ENCODE measurements at regions not wholly inside any gene's neighbourhood (a gene's known extent, or its start where the extent isn't known, plus 50 kb on each side); places are given as distances from the start of the nearest gene placed in this dataset.
"Not testable (repeated sequence)": the region's sequence is repeated elsewhere in the genome, so short reads cannot be mapped to it uniquely, and the experiment has no call there.

DNA sequence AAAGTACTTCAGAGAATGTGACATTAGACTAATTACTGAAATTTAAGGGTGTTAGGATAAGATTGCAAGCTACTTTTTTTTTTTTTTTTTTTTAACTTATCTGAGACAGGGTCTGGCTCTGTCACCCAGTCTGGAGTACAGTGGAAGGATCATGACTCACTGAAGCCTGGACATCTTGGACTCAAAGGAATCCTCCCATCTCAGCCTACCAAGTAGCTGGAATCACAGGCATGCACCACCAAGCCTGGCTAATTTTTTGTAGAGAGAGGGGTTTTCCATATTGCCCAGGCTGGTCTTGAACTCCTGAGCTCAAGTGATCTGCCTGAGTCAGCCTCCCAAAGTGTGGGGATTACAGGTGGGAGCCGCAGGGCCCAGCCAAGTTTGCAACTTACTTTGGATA lies 1246.0 kb upstream of the ZEB2 start:
- no peak for DNase-seq
- intact Hi-C loops (cut with DNase I), result no loop called here

DNA sequence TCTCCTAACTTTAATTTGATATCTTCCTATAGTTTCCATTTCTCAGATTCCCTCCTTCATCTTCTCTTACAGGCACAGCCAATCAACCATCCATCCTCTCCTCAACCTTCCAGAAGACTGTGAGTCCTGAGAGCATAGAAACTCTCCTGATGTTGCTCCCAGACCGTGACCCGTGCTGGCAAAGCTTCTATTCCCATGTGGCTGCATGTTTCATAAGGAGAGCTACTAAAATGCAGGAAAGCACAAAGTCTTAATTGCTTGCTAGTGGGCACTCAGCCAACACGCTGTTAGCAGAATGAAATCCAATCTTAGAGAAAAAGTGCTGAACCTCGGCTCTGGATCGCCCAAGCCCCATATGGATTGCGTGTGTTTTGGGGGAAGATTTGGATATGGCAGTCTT lies 1244.7 kb upstream of the ZEB2 start:
- DNase-seq, result peak in 3 of 42 donors; percentile 21 to 48 (median 41)
- intact Hi-C loops (cut with DNase I), result no loop called here

DNA sequence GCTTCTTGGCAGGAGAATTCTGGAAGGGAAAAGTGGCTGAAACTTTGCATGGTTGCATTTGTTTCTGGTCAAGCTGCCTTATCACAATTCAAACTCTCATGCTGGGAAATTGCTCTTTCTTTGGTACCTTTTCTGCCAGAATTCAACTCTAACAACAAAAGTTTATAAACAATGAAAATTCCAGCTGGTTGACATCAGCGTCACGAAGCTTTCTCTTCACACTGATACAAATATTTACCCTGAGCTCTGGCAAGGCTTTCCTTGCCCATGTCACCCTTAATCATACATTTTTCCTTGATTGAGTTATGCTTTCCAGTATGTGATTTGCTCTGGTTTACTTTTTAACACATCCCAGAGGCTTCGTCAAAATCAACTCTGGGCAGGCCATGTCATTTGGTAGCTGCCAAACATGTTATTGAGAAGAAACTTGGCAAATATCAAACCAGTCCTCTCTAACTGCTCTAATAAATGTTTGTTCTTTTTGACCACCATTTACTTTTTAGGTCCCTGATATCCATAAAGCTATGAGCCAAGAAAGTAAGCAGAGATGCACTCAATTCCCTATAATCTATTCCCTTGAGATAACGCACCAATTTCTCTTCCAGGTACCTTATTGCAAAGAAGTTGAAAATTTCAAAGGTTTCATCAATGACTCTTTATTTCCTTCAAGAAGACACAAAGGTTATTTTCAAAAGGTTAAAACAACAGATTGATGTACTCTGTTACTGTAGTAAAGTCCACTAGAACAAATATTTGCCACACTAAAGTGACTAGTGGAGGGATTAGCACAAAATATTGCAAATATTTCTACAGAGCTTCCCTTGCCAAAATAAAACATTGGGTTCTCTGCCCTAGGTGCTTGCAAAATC lies 1241.1 kb upstream of the ZEB2 start:
- DNase-seq, result no peak
- intact Hi-C loops (cut with DNase I), result no loop called here

DNA sequence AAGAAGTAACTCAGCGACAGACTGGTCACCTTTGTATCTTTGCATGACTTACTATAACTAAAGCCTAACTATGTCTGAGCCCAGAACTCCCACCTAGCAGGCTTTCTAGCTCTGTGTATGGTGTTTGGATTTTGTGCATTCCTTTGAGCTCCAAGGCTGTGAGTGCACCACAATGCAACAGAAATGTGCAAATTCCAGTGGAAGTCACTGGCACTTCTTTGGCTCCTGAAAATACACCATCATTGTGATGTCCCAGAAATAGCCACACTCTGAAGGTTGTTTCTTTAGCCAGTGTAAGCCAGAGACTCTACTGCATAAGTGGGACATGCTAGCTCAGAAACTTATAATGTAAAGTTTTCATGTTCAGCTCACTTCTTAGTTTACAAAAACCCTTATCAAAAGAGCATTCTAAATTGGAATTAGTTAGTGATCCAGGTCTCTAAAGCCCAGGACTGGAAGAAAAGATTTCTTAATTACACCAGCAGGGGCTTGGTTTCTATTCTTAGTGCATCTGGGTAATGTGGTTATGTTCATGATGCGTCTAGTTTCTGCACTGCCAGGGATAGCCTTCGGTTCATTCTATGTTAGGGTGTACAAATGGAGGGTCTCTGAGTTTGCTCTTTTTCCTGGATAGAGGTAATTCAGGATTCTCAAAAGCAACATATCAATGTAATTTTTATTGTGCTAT lies 1239.5 kb upstream of the ZEB2 start:
- no peak for DNase-seq
- intact Hi-C loops (cut with DNase I), result no loop called here

DNA sequence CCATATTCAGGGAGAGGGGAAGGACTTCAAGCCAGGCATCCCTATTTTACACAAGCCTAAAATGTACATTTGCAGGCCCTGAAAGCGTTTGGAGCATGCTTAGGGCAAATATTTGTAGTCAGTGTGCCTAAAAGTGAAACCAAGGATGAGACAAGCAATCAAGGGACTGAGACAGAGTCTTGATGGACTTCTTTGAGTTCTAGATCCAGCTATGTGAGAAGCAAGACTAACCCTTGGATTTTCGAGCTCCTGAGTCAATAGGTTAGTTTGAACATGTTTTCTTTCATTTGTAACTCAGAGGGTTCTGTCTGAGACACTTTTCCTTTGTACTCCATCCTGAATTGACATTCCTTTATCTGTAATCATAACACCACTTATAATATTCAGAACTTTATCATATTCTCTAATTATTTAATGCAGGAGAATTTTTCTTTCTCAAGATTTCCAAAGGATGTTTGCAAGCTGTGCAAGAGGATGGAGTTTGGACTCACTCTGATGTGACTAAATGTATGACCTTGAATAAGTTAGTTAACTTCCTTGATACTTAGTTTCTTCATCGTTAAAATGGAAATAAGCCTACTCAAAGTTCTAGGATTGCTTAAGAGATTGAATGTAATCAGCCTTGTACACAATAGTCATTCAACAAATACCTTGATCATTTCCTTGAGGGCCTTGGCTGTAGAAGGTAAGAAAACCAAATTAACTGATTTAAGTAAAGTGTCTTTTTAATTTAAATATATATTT lies 1237.8 kb upstream of the ZEB2 start:
- intact Hi-C loops (cut with DNase I), result no loop called here
- DNase-seq, result no peak

DNA sequence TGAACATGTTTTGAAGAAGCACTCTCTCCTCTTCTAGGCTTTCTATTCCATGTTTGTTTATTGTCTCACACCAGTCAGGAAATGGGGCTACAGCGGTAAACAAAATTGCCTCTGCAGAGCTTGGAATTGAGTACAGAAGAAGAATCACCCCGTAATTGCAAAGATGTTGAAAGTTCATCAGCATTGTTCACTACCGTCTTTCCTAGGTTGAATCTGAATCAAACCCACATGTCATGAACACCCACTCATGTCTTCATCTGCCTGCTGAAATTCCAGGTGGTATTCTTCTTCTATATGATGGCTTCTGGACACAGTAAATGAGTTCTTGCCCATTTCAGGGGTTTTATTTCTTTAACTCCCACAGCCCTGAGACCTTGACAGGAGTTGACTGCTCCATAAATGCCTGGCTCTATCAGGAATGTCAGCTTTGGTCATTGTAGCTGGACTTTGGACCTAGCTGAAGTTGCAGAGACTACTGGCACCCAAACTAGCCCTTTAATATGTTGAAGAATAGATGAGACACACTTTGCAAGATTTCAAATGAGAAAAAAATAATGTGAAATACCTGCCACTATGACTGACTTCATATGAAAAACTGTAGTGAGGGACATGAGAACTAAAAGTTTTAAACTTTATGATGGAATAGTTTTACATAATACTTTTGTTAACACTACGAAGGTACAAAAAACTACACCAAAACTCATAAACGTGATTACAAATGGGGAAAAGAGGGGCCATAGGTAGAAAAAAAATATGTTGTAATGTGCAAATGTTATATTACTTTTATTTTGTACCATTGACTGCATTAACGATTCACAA lies 1235.3 kb upstream of the ZEB2 start:
- no peak for DNase-seq

DNA sequence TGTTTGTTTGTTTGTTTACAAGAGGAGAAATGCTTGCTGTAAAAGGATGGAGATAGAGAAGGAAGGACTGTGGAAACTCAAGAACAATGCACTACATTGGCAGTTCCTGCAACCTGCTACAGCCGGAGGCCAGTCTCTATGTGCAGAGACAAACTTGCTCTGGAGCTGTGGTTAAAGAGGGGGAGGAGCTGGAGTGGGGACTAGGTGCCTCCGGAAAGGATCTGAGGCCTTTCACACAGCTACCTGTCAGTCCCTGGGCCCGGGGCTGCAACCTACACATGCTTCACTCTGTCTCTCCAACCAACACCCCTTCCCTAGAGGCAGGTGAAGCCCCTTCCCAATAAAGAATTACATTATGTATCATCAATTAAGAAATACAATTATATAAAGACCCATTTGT lies 1234.0 kb upstream of the ZEB2 start:
- intact Hi-C loops (cut with DNase I), result no loop called here
- peak in 1 of 42 donors; percentile 5 for DNase-seq

More for the DNA sequence above, 1235.3 kb upstream of the ZEB2 start:
- intact Hi-C loops (cut with DNase I), result no loop called here

DNA sequence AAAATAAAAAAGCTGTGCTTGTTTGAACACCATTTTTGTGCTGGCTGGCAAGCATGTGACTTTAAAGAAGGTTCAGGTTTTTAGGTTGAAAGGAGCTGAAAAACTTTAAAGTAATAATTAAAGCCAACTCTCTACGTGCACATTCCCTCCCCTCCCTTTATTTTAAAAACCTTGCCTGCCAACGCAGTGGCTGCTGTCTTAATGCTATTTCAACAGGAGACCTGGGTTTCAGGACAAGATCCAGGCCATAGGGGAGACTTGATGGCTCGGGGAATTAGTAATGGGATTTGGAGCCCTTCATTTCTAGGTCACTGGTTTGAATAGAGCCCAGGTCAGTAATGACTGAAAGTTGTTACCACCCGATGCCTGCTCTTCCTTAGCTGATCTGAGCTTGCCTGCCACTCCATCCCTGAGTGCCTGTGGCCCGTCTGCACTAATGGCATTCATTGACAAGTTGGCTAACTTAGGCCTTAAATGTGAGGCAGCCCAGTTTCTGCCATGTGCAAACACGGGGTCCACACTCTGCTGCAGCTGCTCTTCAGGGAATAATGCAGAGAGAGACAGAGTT lies 1233.2 kb upstream of the ZEB2 start:
- peak in 4 of 42 donors; percentile 4 to 43 (median 30) for DNase-seq
- intact Hi-C loops (cut with DNase I), result no loop called here

DNA sequence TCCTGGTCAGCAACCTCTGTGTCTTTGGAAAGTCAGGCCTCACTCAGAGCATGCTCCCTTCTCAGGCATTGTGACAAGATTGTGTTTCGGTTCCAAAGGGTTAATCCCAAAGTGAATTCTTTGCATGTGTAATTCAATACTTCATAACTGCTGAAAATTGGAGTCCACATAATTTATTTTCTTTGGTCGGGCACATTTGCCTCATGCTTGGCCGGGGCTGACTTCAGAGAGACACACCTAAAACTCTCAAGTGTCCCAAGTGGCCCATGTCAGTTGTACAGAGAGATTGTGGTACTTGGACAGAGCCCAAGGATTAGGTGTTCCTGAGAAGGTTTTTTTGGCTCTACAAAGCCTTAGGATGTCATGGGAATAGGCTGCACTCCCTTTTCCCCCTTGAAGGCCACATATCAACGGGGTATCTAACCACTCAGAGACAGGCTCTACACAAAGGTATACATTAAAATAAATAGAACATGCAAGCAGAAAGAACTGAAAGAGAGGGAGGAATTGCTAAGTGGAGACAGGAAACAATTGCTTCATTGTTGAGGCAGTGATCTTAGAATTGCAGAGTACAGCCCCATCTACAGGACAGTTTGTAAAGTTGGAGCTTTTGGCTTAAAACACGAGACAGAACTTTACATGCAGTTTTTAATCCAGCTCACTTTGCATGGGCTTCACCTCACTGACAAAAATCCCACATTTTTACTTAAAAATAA lies 1232.3 kb upstream of the ZEB2 start:
- DNase-seq, result peak in 14 of 42 donors; percentile 5 to 76 (median 45)
- intact Hi-C loops (cut with DNase I), result no loop called here

DNA sequence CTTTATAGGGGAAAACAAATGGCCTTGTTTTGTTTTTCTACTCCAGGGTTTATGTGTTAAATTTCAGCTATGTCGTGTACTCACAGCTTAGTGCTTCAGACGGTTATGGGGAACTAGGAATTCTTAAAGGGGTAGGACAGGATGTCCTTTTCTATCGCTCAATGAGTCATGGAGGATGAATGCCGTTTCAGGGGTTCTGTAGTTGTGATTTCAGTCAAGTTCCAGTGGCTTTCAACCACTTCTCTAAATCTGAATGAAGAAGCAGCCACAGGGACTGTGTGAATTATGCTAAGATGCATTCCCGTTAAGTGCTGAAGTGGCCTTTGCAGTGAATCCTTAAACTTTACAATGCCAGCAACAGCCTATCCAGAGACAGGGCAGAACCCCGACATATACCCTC lies 1231.7 kb upstream of the ZEB2 start:
- intact Hi-C loops (cut with DNase I), result no loop called here
- DNase-seq, result peak in 5 of 42 donors; percentile 4 to 40 (median 18)

DNA sequence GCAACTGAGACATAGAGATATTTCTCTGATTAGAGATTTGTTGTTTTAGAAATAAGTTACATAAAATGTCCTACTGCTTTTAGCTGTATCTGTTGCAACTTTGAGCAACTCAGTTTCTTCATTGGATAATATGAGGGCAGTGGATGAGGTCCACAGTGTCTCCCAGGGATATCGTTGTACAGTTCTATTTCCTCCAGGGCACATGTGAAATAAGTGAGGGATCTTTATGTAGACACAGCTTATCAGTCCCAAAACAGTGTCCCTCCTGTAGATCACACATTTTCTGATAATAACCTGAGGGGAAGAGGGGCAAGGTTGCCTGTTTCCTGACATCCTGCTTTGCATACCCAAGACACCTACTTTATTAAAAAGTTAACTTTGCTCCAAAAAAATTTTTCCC lies 1231.2 kb upstream of the ZEB2 start:
- DNase-seq, result no peak
- intact Hi-C loops (cut with DNase I), result no loop called here

DNA sequence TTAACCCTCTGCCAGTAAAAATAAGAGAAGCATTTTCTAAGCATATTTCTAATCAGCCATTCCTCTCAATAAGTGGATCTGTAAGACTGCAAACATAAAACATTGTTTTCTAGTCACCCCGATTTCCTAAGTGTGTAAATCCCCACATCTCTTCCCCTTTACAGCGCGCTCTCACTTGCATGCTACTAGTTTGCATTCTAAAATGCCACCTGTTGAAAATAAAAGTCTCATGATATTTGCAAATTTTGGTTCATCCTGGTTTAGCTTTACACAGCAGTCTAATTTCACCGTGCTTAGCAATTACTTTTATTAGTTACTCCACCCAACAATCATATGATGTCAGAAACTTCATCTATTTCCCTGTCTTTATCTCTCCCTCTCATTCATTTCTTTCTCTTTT lies 1230.7 kb upstream of the ZEB2 start:
- intact Hi-C loops (cut with DNase I), result no loop called here
- no peak for DNase-seq

DNA sequence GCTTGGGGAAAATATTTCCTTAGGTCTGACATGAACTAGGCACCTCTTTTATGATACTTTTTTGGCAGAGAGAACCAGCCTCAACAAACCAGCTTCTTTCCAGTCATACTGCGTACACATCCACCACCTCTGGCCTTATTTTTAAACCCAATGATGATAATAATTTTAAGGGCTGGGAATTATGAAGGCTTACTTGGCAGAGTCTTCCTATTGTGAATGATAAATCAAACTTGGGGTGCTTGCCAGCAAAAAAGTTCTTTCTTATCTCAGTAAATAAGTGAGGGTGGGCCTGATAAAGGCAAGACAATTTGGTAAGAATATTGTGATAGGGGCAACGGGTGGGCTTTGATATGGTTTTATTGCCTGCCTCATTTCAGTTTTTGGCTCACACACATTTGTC lies 1230.2 kb upstream of the ZEB2 start:
- intact Hi-C loops (cut with DNase I), result no loop called here

DNA sequence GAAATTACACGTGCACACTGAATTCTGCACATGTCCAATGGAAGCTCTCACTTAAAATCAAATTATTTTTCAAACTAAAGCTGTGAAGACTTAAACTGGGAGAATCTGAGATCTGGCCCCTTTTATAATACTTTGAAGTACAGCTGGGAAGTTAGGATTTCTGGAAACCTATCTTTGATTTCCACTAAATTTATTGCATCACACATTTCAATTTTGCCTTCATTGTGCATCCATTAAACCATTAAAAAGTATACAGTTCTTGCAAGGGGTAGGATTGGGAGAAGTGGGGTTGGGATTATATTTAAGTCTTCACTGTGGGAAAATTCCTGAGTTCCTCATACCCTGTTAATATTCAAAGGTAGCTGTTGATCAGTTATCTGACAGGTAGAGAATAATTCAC lies 1229.6 kb upstream of the ZEB2 start:
- DNase-seq, result no peak
- intact Hi-C loops (cut with DNase I), result no loop called here

More for the DNA sequence above, 1230.2 kb upstream of the ZEB2 start:
- DNase-seq, result no peak

DNA sequence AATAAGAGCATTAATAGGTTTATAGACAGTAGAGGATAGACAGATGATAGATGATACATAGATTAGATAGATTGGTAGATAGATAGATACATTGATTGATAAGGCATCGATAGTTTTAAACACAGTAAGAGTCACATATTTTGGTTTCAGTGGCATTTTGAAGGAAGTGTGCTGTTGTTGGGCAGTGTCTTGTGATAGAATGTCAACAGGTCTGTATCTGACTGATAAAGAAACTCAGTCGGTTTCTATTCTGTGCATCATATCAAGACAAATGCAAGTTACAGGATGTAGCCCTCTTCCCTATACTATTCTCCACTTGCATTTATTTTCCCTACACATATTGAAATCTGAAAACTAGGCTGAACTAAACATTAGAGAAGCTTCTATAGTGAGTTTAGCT lies 1229.0 kb upstream of the ZEB2 start:
- intact Hi-C loops (cut with DNase I), result no loop called here
- no peak for DNase-seq

DNA sequence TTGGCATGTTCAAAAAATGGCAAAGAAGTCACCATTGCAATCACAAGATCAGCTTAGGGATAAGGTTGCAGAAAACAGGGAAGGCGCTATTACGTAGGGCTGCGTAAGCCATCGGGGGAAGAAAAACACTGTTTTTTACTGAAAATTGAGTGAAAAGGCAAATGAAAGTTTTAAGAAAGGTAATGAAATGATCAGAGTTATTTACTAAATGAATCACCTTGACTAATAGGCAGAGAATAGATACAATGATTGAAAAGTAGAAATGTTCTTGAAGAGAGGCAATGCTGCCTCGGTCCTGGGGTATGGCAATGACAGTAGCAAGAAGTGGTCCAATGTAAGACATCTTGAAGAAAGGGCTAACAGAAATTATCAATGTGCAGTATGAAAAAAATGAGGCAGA lies 1227.8 kb upstream of the ZEB2 start:
- no peak for DNase-seq
- intact Hi-C loops (cut with DNase I), result no loop called here

DNA sequence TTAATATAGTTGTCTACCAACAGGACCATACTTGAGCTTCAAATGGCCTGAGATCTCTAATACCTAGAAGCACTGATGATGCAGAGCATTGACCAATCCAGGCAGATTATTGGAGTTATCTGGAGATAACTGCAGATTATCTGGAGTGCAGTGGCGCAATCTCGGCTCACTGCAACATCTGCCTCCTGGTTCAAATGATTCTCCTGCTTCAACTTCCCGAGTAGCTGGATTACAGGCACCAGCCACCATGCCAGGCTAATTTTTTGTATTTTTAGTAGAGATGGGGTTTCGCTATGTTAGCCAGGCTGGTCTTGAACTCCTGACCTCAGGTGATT lies 1225.4 kb upstream of the ZEB2 start:
- DNase-seq; intact Hi-C loops (cut with DNase I): not testable (repeated sequence)

Data from head of caudate nucleus (tissue), 42 donors.